Spleen (tissue), 7 donors: ENCODE measurements at regions not wholly inside any gene's neighbourhood (a gene's known extent, or its start where the extent isn't known, plus 50 kb on each side); places are given as distances from the start of the nearest gene placed in this dataset.
"Not testable (repeated sequence)": the region's sequence is repeated elsewhere in the genome, so short reads cannot be mapped to it uniquely, and the experiment has no call there.

Experiments
- CTCF ChIP-seq, 11 experiments: fragments of 200-600 bp in 7 of 11; fragments of 450-650 bp in 4 of 11; sonication (generic) in 4 of 11; IDR thresholded peaks in 8 of 11; conservative IDR thresholded peaks in 3 of 11; 1 replicate in 7 of 11; 2 replicates in 4 of 11; pipeline versions ENCODE4 v1.4.0 to v1.8.0; 2016 to 2021; ENCODE audit warnings: antibody characterized with exemption in 11 of 11, inconsistent platforms in 4 of 11, mild to moderate bottlenecking in 1 of 11
- POLR2AphosphoS5 ChIP-seq, 3 donors: sonication (generic); formaldehyde crosslinking; IDR thresholded peaks; one replicate each; pipeline ENCODE4 v1.5.1; 2017; ENCODE audit warnings: antibody characterized with exemption in 3 of 3
- donor health status: DM: no; HTN: no; CAD: no; lungs with moderate emphysema.
- donor health status: DM: no; HTN: no; CAD: no.
- donor health status: DM: no; HTN: no; CAD: no.

GRCh38 chr20:43400882-43401281 lies 56.8 kb upstream of the SRSF6 start:
- TF ChIP-seq CTCF (IDR thresholded peaks at IDR 0.05 in 8 of 11, conservative IDR thresholded peaks at IDR 0.05 in 3 of 11); POLR2AphosphoS5 (IDR thresholded peaks at IDR 0.05): not testable (repeated sequence)
